ENCODE measurements at regions not wholly inside any gene's neighbourhood (a gene's known extent, or its start where the extent isn't known, plus 50 kb on each side); places are given as distances from the start of the nearest gene placed in this dataset.

DNA sequence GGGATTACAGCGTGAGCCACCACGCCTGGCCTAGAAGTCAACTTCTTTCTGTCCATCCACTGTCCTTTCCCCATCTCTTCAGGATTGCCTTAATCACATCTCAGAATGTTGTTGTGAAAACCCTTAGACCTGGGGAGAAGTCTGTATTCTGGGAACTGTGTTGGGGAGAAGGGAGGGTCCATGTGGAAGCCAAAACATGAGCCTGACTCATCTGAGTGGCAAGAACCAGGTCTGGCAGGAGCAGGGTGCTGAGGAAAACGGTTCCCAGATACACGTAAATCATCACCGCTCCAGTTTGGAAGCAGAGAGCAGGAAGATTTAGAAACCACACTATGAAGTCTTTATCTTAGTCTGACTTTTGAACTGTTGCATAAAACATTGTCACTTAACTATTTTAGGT, 245.6 kb upstream of the RGS6 start:
- TF ChIP-seq POLR2AphosphoS5 (IDR thresholded peaks at IDR 0.05; ENCODE audit: low read depth) (no peak), REST (IDR thresholded peaks at IDR 0.05; ENCODE audit: insufficient replicate concordance, low read depth) (no peak), GABPA (IDR thresholded peaks at IDR 0.05; ENCODE audit: low read depth) (no peak), SPI1 (IDR thresholded peaks at IDR 0.05; ENCODE audit: borderline replicate concordance, low read depth) (no peak)
- TF ChIP-seq, protein P1, sequence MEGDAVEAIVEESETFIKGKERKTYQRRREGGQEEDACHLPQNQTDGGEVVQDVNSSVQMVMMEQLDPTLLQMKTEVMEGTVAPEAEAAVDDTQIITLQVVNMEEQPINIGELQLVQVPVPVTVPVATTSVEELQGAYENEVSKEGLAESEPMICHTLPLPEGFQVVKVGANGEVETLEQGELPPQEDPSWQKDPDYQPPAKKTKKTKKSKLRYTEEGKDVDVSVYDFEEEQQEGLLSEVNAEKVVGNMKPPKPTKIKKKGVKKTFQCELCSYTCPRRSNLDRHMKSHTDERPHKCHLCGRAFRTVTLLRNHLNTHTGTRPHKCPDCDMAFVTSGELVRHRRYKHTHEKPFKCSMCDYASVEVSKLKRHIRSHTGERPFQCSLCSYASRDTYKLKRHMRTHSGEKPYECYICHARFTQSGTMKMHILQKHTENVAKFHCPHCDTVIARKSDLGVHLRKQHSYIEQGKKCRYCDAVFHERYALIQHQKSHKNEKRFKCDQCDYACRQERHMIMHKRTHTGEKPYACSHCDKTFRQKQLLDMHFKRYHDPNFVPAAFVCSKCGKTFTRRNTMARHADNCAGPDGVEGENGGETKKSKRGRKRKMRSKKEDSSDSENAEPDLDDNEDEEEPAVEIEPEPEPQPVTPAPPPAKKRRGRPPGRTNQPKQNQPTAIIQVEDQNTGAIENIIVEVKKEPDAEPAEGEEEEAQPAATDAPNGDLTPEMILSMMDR (IDR thresholded peaks at IDR 0.05; ENCODE audit: insufficient read depth, low read length), result no peak
- no peak overlapping the region for H3K4me3 ChIP-seq (replicated peaks; ENCODE audit: insufficient read depth, low read length)
- H3K27me3 ChIP-seq (ENCODE audit: insufficient read depth, poor library complexity, severe bottlenecking), result no peaks in the 10 kb centered on the region
- no peak overlapping the region for H3K27ac ChIP-seq (replicated peaks)
- no peak for DNase-seq (ENCODE audit: low read depth in 1 of 2, low spot score in 1 of 2)

DNA sequence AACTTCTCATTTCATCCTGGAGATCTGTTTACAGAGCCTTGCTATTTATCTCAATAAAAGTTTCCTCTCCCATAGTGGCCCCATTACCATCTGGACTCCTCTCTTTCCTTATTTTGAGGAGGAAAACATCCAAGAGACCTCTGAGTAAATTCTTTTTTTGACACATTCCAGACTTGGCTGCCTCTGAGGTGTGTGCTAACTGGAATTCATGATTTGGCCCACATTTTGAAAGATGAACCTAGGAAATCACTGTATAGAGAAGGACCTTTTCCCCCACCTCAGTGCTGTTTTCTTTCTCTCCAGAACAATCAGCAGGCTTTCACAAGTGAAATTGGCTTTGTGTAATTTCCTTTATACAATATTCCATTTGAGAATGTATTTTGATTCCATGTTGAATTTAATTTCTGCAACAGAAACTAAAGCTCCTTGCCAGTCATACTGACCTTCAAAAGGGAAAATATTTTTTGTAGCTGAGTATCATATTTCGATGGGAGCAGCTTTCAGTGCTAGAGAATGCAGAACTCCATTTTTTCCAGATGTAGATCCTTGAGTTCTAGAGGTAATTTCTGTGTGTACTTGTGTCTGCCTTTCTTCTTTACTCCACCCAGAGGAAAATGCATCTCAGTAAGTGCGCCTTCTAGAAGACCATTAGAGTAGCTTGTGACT, 244.9 kb upstream of the RGS6 start:
- Histone ChIP-seq H3K4me3 (replicated peaks; ENCODE audit: insufficient read depth, low read length) (no peak overlapping the region), H3K27me3 (ENCODE audit: insufficient read depth, poor library complexity, severe bottlenecking) (no peaks in the 10 kb centered on the region), H3K27ac (replicated peaks) (no peak overlapping the region)
- TF ChIP-seq, protein P1 (IDR thresholded peaks at IDR 0.05; ENCODE audit: insufficient read depth, low read length), result no peak
- TF ChIP-seq SPI1 (IDR thresholded peaks at IDR 0.05; ENCODE audit: borderline replicate concordance, low read depth) (no peak), POLR2AphosphoS5 (IDR thresholded peaks at IDR 0.05; ENCODE audit: low read depth) (no peak), REST (IDR thresholded peaks at IDR 0.05; ENCODE audit: insufficient replicate concordance, low read depth) (no peak), GABPA (IDR thresholded peaks at IDR 0.05; ENCODE audit: low read depth) (no peak)
- DNase-seq (ENCODE audit: low read depth in 1 of 2, low spot score in 1 of 2), result no peak

DNA sequence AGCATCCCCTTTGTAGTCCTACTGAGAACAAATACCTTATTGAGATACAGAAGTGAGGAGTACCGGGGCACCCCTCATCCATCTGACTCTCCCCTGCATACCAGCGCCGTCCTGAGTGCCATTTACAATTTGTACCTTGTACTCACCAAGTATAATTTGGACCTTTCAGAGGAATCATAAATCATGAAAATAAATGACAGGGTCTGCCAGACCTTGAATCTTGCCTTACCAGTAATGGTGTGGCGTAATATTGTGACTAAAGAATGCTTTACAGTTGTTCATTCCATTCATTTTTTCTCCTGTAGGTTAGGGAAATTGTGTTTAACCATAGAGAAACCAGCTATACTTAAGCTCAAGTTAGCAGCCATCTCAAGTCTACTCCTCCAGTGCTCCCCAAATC, 243.7 kb upstream of the RGS6 start:
- H3K27me3 ChIP-seq (ENCODE audit: insufficient read depth, poor library complexity, severe bottlenecking), result no peaks in the 10 kb centered on the region
- no peak overlapping the region for H3K27ac ChIP-seq (replicated peaks)
- DNase-seq (ENCODE audit: low read depth in 1 of 2, low spot score in 1 of 2), result no peak
- TF ChIP-seq REST (IDR thresholded peaks at IDR 0.05; ENCODE audit: insufficient replicate concordance, low read depth) (no peak), POLR2AphosphoS5 (IDR thresholded peaks at IDR 0.05; ENCODE audit: low read depth) (no peak), SPI1 (IDR thresholded peaks at IDR 0.05; ENCODE audit: borderline replicate concordance, low read depth) (no peak), GABPA (IDR thresholded peaks at IDR 0.05; ENCODE audit: low read depth) (no peak)
- TF ChIP-seq, protein P1 (IDR thresholded peaks at IDR 0.05; ENCODE audit: insufficient read depth, low read length), result no peak
- H3K4me3 ChIP-seq (replicated peaks; ENCODE audit: insufficient read depth, low read length), result no peak overlapping the region
